ENCODE measurements at regions not wholly inside any gene's neighbourhood (a gene's known extent, or its start where the extent isn't known, plus 50 kb on each side); places are given as distances from the start of the nearest gene placed in this dataset.

- TF ChIP-seq CTCF (IDR thresholded peaks at IDR 0.05; ENCODE audit: insufficient read depth, low read length), result no peak
- H3K4me3 ChIP-seq (ENCODE audit: low read depth, low read length), result no peak overlapping the region
- DNase-seq (ENCODE audit: low read depth), result no peak
Measured at GRCh38 chr21:16044676-16045075, 314.9 kb downstream of the USP25 start.

- peak; percentile 2 for DNase-seq (ENCODE audit: low read depth)
- no peak overlapping the region for H3K4me3 ChIP-seq (ENCODE audit: low read depth, low read length)
- no peak for TF ChIP-seq CTCF (IDR thresholded peaks at IDR 0.05; ENCODE audit: insufficient read depth, low read length)
Measured at GRCh38 chr21:16046656-16047330, 317.0 kb downstream of the USP25 start.

GRCh38 chr21:16047904-16048303 lies 318.1 kb downstream of the USP25 start:
- H3K4me3 ChIP-seq (ENCODE audit: low read depth, low read length), result no peak overlapping the region
- TF ChIP-seq CTCF (IDR thresholded peaks at IDR 0.05; ENCODE audit: insufficient read depth, low read length), result no peak
- DNase-seq (ENCODE audit: low read depth), result peak; percentile 41

- DNase-seq (ENCODE audit: low read depth), result no peak
- no peak for TF ChIP-seq CTCF (IDR thresholded peaks at IDR 0.05; ENCODE audit: insufficient read depth, low read length)
- H3K4me3 ChIP-seq (ENCODE audit: low read depth, low read length), result no peak overlapping the region
Measured at GRCh38 chr21:16055014-16055413, 325.2 kb downstream of the USP25 start.

- no peak for TF ChIP-seq CTCF (IDR thresholded peaks at IDR 0.05; ENCODE audit: insufficient read depth, low read length)
- no peak overlapping the region for H3K4me3 ChIP-seq (ENCODE audit: low read depth, low read length)
- DNase-seq (ENCODE audit: low read depth), result no peak
Measured at GRCh38 chr21:16058896-16059295, 329.1 kb downstream of the USP25 start.

GRCh38 chr21:16059981-16060380 lies 330.2 kb downstream of the USP25 start:
- TF ChIP-seq CTCF (IDR thresholded peaks at IDR 0.05; ENCODE audit: insufficient read depth, low read length), result no peak
- H3K4me3 ChIP-seq (ENCODE audit: low read depth, low read length), result no peak overlapping the region
- no peak for DNase-seq (ENCODE audit: low read depth)

- H3K4me3 ChIP-seq (ENCODE audit: low read depth, low read length), result no peak overlapping the region
- no peak for TF ChIP-seq CTCF (IDR thresholded peaks at IDR 0.05; ENCODE audit: insufficient read depth, low read length)
- no peak for DNase-seq (ENCODE audit: low read depth)
Measured at GRCh38 chr21:16061194-16061593, 331.4 kb downstream of the USP25 start.
